Ishikawa (cell line): ENCODE measurements at regions not wholly inside any gene's neighbourhood (a gene's known extent, or its start where the extent isn't known, plus 50 kb on each side); places are given as distances from the start of the nearest gene placed in this dataset.

Source experiments
- CEBPB ChIP-seq: IDR thresholded peaks from 2 replicates; pipeline ENCODE4 v1.6.1; 2012
- CREB1 ChIP-seq: IDR thresholded peaks from 2 replicates; pipeline ENCODE4 v1.6.1; 2012; ENCODE audit warnings: low read depth
- EGR1 ChIP-seq: IDR thresholded peaks from 2 replicates; pipeline ENCODE4 v1.6.1; 2012
- EP300 ChIP-seq: IDR thresholded peaks from 2 replicates; pipeline ENCODE4 v1.6.1; 2012; ENCODE audit warnings: borderline replicate concordance
- FOXM1 ChIP-seq: IDR thresholded peaks from 2 replicates; pipeline ENCODE4 v1.6.1; 2012; ENCODE audit warnings: low read depth, borderline replicate concordance
- NFIC ChIP-seq: IDR thresholded peaks from 2 replicates; pipeline ENCODE4 v1.6.1; 2012
- RAD21 ChIP-seq: IDR thresholded peaks from 2 replicates; pipeline ENCODE4 v1.6.1; 2012; ENCODE audit warnings: low read depth
- REST ChIP-seq: IDR thresholded peaks from 2 replicates; pipeline ENCODE4 v1.6.1; 2012; ENCODE audit warnings: low read depth, mild to moderate bottlenecking
- TAF1 ChIP-seq: IDR thresholded peaks from 2 replicates; pipeline ENCODE4 v1.6.1; 2012; ENCODE audit warnings: low read depth, mild to moderate bottlenecking
- TCF12 ChIP-seq: IDR thresholded peaks from 2 replicates; pipeline ENCODE4 v1.6.1; 2012; ENCODE audit warnings: low read depth
- TEAD4 ChIP-seq: IDR thresholded peaks from 2 replicates; pipeline ENCODE4 v1.6.1; 2012
- YY1 ChIP-seq: IDR thresholded peaks from 2 replicates; pipeline ENCODE4 v1.6.1; 2012; ENCODE audit warnings: low read depth
- ZBTB7A ChIP-seq: IDR thresholded peaks from 2 replicates; pipeline ENCODE4 v1.6.1; 2012; ENCODE audit warnings: low read depth
- TF ChIP-seq, protein P1 (sequence below): IDR thresholded peaks from 2 replicates; pipeline ENCODE4 v1.6.1; 2012
- TF ChIP-seq, protein P2 (sequence below): IDR thresholded peaks from 2 replicates; pipeline ENCODE4 v1.6.1; 2012

- TF ChIP-seq, protein P1, sequence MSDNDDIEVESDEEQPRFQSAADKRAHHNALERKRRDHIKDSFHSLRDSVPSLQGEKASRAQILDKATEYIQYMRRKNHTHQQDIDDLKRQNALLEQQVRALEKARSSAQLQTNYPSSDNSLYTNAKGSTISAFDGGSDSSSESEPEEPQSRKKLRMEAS = no peak
- TF ChIP-seq RAD21 = peak; percentile 85
These were observed 219.3 kb downstream of the WDR11 start for GRCh38 chr10:121070275-121071070.

- TF ChIP-seq CREB1 = no peak
These were observed 220.7 kb downstream of the WDR11 start for GRCh38 chr10:121071901-121072300.

GRCh38 chr10:121073728-121074127 is 222.6 kb downstream of the WDR11 start:
- TF ChIP-seq NFIC (no peak), EGR1 (no peak), FOXM1 (no peak), REST (no peak), YY1 (no peak), RAD21 (no peak), TCF12 (no peak), CEBPB (no peak), TEAD4 (no peak), ZBTB7A (no peak), TAF1 (no peak), EP300 (no peak), CREB1 (no peak)
- TF ChIP-seq, protein P1 = no peak
- TF ChIP-seq, protein P2, sequence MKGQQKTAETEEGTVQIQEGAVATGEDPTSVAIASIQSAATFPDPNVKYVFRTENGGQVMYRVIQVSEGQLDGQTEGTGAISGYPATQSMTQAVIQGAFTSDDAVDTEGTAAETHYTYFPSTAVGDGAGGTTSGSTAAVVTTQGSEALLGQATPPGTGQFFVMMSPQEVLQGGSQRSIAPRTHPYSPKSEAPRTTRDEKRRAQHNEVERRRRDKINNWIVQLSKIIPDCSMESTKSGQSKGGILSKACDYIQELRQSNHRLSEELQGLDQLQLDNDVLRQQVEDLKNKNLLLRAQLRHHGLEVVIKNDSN = no peak

DNA sequence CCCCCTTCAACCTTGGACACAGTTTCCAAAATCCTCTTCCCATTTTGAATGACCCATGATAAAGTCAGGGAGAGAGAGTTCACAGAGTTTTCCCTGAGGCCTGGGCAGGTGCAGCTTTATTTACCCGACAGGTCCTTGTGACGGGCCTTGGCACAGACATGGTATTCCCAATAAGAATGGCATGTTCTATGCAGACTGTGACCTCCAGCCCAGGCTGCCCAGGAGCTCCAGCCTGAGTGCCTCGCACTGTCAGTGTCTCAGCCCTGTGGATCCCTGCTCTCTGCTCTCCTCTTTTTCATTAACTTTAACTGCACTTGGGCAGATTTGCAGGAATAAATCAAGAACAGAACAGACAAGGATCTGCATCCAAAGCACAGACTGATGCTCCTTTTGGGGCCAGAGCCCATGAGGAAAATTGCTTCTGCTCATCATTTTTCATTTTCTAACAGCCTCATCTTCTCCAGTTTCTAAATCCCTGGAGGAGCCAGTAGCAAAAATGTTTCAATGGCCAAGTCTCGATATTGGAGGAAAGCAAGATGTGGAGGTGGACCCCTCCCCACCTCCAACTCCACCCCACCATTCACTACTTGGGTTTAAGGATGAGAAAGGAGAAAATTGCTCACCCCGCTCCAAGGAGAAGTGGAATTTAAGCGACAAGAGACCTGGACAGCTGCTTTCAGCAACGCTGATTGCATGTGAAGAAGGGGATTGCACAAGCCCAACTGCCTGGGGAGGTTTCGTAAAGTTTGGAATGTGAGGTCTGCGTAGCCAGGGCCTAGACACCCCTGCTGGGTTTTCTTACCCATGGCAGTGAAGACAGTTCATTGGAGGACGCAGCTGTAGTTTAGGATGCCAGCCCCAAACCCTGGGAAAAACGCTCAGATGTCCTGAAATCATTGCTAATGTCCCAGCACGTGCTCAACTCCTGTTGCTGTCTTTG is 225.9 kb downstream of the WDR11 start:
- TF ChIP-seq, protein P1 = no peak
- peak; percentile 78 for TF ChIP-seq CEBPB

- TF ChIP-seq CREB1 (no peak), EGR1 (no peak)
These were observed 226.9 kb downstream of the WDR11 start for GRCh38 chr10:121078036-121078435.

- TF ChIP-seq RAD21 = peak; percentile 3; the same call in 1 of the 2 replicates
- TF ChIP-seq, protein P1 = peak; percentile 27; the same call in 1 of the 2 replicates
- no peak for TF ChIP-seq FOXM1
- TF ChIP-seq TCF12 = peak; percentile 69
- peak; percentile 94 for TF ChIP-seq TEAD4
- no peak for TF ChIP-seq CEBPB
- TF ChIP-seq NFIC = peak; percentile 92
- TF ChIP-seq EP300 = peak; percentile 82
These were observed 227.5 kb downstream of the WDR11 start for GRCh38 chr10:121078672-121079102.

GRCh38 chr10:121079226-121079625 is 228.1 kb downstream of the WDR11 start:
- TF ChIP-seq EP300 (no peak), CREB1 (no peak), TCF12 (no peak), NFIC (no peak), CEBPB (no peak), YY1 (no peak), REST (no peak)
- TF ChIP-seq, protein P2 = no peak
